ENCODE measurements at regions not wholly inside any gene's neighbourhood (a gene's known extent, or its start where the extent isn't known, plus 50 kb on each side); places are given as distances from the start of the nearest gene placed in this dataset.

- DNase-seq = no peak
These were observed 225.0 kb downstream of the QDPR start for GRCh38 chr4:17286752-17287460.

DNA sequence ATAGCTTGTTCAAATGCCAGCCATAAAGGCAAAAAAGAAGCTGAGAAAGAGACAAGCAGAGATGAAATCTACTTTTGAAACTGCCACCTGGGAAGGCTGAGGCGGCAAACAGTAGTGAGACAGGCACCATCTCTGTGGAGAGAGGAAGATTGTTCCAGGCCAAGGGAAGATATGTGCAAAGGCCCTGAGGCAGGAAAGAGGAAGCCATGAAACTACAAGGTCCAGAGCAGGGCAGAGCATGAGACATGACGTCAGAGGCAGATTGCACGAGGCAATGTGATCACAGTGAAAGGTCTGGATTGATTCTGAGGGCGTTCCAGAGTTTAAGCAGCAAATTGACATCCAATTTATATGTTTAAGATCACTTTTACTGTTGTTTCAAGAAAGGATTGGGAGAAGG, 226.1 kb downstream of the QDPR start:
- DNase-seq = no peak

- DNase-seq = no peak
These were observed 227.3 kb downstream of the QDPR start for GRCh38 chr4:17284323-17285175.

DNA sequence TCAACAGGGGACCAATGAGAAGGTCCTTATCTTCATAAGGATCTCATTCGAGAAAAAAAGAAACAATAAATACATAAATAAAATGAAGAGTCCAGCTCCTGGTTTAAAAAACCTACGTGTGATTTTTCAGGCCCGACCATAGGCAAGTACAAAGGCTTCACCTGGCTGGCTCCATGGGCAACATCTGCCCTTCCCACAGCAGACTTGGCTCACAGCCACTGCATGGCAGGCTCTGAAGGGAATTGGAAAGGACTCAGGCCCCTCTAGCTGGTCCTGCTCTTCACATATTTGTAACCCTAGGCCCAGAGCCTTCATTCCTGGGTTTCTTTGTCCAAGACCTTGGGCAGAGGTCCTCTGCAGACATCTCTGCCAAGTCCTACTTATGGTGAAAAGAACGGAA, 228.1 kb downstream of the QDPR start:
- no peak for DNase-seq

GRCh38 chr4:17283251-17283650, 228.6 kb downstream of the QDPR start:
- DNase-seq = no peak

DNA sequence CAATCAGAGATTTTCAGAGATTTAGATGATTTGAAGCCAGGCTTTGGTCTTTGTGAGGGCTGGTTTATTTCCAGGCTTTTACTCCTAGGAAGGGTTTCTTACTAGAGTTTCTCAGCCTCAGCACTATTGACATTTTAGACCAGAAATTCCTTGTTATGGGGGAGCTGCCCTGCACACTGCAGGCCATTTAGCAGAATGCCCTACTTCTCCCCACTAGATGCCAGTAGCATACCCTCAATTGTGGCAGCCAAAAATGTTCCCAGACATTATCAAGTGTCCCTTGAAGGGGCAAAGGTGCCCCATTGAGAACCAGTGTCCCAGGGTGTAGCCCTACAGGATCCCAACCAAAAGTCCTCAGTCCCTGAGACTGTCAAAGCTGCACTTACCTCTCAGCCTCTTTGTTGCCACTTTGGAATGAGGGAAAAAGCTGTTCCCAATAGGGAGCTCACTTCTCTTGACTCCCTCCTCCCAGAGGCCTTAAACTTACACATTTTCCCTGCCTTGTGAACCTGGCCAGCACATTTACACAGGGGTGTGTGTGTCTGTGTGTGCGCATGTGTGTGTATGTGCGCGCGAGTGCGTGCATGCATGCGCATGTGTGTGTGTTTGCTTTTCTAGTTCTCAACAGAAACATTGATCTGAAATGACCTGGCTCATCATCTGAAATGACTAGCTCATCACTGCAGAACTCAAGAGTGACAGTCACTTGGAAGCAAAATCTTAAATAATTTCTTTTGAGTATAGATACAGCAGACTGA, 231.4 kb downstream of the QDPR start:
- DNase-seq = no peak

DNA sequence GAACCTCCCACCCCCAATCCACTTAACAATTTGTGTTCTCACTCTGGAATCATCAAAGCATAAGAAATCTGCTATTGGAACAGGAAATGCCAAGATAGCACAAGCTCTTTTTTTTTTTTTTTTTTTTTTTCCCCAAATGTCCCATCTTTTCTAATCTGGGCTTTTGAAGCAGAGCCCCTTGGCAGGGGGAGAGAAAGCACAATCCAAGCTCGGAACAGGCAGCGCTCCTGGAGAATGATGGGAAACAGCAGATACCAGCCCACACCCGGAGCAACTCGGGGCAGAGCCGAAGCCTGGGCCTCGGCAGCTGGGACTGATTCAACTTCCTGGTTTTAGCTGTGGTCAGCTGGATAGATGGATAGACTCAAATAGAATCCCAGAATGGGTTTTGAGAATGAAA, 235.1 kb downstream of the QDPR start:
- DNase-seq = no peak

GRCh38 chr4:17275836-17276235, 236.1 kb downstream of the QDPR start:
- DNase-seq = no peak

GRCh38 chr4:17273047-17273446, 238.8 kb downstream of the QDPR start:
- no peak for DNase-seq

DNA sequence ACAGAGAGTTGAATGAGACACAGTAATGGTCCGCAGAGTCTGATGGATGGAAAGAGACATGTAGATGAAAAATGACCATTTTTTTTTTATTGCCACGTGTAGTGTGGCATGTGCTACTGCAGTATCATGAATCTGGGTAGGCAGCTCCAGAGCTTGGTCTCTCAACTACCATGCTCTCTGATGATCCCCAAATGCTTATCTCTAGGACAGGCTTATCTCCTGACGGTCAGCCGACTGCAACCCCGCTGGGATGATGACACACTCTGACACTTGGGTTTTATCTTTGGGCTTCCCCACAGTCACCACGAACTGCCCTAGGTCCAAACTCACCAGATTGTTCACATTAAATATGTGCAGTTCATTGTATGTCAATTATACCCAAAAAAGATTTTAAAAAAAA, 239.7 kb downstream of the QDPR start:
- no peak for DNase-seq

DNA sequence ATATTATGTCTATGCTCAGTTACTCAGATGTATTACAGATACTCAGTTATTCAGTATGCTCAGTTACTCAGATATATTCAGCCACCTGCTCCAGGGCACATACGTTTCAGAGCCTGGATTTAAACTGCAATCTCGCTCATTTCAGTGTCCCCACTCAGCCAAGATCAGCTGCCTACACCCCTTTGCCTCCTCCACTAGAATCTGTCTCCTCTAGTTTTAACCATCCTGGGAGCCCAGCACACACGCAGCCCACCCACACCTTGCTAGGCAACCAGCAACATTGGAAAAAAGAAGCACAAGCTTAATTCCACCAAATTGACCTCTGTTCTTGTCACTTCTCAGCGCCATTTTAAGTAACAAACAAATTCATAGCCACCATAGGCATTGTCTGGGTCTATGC, 246.2 kb downstream of the QDPR start:
- no peak for DNase-seq

DNA sequence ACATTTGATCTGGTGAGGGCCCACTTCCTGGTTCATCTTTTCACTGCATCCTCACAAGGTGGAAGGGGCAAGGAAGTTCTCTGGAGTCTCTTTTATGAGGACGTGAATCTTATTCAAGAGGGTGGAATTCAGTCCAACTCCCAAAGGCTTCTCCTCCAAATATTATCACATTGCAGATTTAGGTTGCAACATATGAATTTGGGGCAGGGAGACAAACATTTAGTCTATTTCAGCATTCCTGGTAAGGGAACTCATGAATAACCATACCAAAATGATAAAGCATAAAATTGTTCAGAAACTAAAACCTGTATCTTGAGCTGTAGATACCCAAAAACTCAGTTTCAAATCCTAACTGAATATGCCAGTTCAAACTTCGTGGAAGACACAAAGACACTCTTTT, 246.8 kb downstream of the QDPR start:
- no peak for DNase-seq

DNA sequence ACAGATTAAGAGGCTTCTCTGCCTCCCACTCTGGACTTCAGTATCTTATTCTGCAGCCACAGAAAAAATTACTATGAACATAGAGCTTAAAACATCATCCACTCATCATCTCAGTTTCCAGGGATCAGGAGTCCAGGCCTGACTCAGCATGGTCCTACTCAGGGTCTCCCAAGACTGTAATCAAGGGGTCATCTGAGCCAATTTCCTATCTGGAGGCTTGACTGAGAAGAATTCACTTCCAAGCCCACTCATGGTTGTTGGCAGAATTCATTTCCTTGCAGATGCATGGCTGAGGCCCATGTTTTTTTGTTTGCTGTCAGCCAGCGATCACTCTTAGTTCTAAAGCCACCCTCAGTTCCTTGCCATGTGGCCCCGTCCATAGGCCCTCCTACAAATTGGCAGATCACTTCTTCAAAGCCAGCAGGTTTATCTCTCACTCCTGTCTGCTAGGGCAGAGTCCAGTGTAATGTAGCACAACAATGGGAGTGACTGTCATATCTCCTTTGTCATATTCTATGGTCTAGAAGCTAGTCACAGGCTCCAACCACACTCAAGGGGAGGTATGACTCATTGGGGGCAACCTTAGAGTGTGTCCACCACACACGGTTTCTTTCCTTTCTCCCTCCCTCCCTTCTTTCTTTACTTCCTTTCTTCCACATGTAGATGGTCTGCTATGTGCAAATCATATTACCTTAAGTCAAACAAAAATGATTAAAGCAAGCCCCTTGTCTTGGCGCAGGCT, 251.6 kb downstream of the QDPR start:
- DNase-seq = no peak

- no peak for DNase-seq
These were observed 253.8 kb downstream of the QDPR start for GRCh38 chr4:17258106-17258505.

- no peak for DNase-seq
These were observed 259.8 kb downstream of the QDPR start for GRCh38 chr4:17252131-17252530.

GRCh38 chr4:17251101-17251500, 260.8 kb downstream of the QDPR start:
- DNase-seq = no peak

DNA sequence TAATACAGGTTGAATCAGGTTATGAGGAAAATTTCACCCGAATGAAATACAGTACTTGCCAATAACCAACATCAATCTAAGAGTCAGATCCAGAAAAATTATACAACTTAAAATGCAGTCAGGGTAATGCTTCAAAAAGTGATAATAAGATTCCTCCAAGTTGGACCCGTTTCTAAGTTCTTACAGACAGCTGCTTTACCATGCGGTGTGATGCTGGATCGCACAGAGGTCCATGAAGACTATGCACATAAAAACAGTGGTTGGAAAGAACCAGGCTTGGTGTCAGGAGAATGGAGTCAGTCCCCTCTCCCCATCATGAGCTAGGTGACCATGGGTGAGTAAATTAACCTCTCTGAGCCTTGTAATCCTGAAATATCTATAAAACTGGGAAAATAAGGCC, 261.3 kb downstream of the QDPR start:
- no peak for DNase-seq

DNA sequence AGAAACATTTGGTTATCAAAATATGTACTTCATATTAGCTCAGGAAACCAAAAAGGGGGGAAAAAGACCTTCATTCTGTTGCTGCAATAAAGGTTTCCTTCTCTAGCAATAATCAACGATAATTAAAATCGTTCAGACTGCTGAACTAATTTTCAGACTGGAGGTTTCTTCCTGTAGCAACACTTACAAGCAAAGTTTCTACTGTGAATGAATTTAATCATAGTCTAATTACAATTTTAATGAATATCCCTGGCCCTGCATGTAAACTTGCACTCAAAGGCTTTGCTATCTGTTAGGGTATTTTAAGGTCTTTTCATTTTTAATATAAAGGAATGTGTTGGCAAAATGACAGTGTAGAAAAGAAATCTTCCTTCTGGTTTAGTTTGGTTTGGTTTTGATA, 265.2 kb downstream of the QDPR start:
- DNase-seq = no peak

- DNase-seq = no peak
These were observed 270.1 kb downstream of the QDPR start for GRCh38 chr4:17241835-17242234.

GRCh38 chr4:17238633-17239032, 273.3 kb downstream of the QDPR start:
- DNase-seq = no peak

GRCh38 chr4:17236686-17237085, 275.2 kb downstream of the QDPR start:
- no peak for DNase-seq

DNA sequence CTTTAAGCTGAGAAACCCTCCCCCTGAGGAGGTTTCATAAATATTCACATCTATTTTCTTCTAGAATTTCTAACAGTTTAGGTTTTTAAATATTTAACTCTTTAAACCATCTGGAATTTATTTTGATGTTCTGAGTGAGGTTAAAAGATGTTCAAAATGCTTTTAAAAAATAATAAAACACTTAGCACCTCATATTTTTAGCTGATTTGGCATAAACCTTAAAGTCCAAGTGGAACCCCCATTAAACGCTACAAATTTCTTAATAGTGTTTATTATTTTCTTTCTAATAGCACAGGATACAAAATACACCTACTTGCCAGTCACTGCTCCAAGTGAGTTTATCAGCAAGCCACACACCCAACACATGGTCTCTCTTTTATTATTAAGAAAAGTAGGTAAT, 277.2 kb downstream of the QDPR start:
- no peak for DNase-seq
